NCI-H1417 treated with DMSO at 0.1 percent for 48 hours (cell line): ENCODE measurements at regions not wholly inside any gene's neighbourhood (a gene's known extent, or its start where the extent isn't known, plus 50 kb on each side); places are given as distances from the start of the nearest gene placed in this dataset.

Experiments
- DNase-seq: peaks from one replicate; lab custom pipeline; 2025; lab: John Stamatoyannopoulos, UW

GRCh38 chr5:73374520-73375190 is 73.9 kb downstream of the FOXD1 start:
- no peak for DNase-seq

- DNase-seq: no peak
Measured at GRCh38 chr5:73373814-73374510, 74.6 kb downstream of the FOXD1 start.

- DNase-seq: no peak
Measured at GRCh38 chr5:73370640-73371583, 77.7 kb downstream of the FOXD1 start.

GRCh38 chr5:73370095-73370494 is 78.5 kb downstream of the FOXD1 start:
- no peak for DNase-seq

- no peak for DNase-seq
Measured at GRCh38 chr5:73369278-73369677, 79.3 kb downstream of the FOXD1 start.

- DNase-seq: no peak
Measured at GRCh38 chr5:73367650-73368049, 80.9 kb downstream of the FOXD1 start.

GRCh38 chr5:73365990-73366667 is 82.4 kb downstream of the FOXD1 start:
- DNase-seq: no peak

GRCh38 chr5:73365301-73365853 is 83.2 kb downstream of the FOXD1 start:
- DNase-seq: no peak

GRCh38 chr5:73363911-73364730 is 84.5 kb downstream of the FOXD1 start:
- DNase-seq: no peak

- DNase-seq: no peak
Measured at GRCh38 chr5:73359395-73359794, 89.2 kb downstream of the FOXD1 start.

GRCh38 chr5:73358366-73358765 is 90.2 kb downstream of the FOXD1 start:
- DNase-seq: no peak

- no peak for DNase-seq
Measured at GRCh38 chr5:73357576-73357975, 91.0 kb downstream of the FOXD1 start.

- DNase-seq: no peak
Measured at GRCh38 chr5:73355108-73355507, 93.5 kb downstream of the FOXD1 start.

GRCh38 chr5:73354406-73354805 is 94.2 kb downstream of the FOXD1 start:
- DNase-seq: no peak

GRCh38 chr5:73352649-73353230 is 95.8 kb downstream of the FOXD1 start:
- DNase-seq: no peak

- no peak for DNase-seq
Measured at GRCh38 chr5:73352243-73352642, 96.3 kb downstream of the FOXD1 start.

GRCh38 chr5:73351593-73351992 is 97.0 kb downstream of the FOXD1 start:
- no peak for DNase-seq

- DNase-seq: no peak
Measured at GRCh38 chr5:73346878-73347408, 101.6 kb downstream of the FOXD1 start.

GRCh38 chr5:73344835-73345234 is 103.7 kb downstream of the FOXD1 start:
- no peak for DNase-seq

GRCh38 chr5:73339711-73340110 is 108.9 kb downstream of the FOXD1 start:
- no peak for DNase-seq
